ENCODE measurements at regions not wholly inside any gene's neighbourhood (a gene's known extent, or its start where the extent isn't known, plus 50 kb on each side); places are given as distances from the start of the nearest gene placed in this dataset.
"Not testable (repeated sequence)": the region's sequence is repeated elsewhere in the genome, so short reads cannot be mapped to it uniquely, and the experiment has no call there.

DNA sequence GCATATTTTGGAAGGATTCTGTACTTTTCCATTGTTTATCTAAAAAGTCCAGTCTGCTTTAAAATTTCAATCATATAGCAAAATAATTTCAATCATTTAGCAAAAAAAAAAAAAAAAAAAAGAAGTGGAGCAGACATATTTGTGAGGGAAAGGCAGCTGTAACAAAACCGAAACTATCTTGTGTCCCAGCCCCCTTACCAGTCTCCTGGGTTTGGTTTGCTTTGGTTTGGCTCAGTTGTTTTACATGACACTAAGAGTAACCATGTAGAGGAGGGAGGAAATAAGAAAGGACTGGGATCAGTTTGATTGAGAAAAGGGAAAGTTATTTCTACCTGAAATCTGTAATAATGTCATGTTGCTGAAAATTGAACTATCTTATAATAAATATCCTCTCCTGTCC, 158.8 kb upstream of the GADL1 start:
- no peak for DNase-seq

DNA sequence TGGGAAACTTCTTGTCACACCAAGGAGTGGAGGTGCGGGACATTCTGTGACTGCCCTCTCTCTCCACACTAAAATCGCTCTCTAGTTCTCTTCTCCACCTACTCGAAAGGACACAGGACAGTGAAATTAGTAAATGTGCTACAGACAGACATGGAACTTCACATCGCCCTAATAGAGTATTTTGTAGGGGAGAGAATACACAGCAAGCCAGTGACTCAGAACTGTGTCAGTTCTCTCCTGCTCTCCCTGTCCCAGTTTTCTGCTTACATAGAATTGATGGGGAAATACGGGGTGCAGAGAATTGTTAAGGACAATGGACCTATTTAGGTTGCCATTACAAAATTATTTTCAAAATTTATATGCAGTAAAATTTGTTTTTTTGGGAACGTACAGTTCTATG, 159.6 kb upstream of the GADL1 start:
- DNase-seq: no peak

GRCh38 chr3:31055757-31056156, 161.3 kb upstream of the GADL1 start:
- no peak for DNase-seq

GRCh38 chr3:31057891-31058290, 163.4 kb upstream of the GADL1 start:
- no peak for DNase-seq

GRCh38 chr3:31064021-31064420, 169.6 kb upstream of the GADL1 start:
- no peak for DNase-seq

DNA sequence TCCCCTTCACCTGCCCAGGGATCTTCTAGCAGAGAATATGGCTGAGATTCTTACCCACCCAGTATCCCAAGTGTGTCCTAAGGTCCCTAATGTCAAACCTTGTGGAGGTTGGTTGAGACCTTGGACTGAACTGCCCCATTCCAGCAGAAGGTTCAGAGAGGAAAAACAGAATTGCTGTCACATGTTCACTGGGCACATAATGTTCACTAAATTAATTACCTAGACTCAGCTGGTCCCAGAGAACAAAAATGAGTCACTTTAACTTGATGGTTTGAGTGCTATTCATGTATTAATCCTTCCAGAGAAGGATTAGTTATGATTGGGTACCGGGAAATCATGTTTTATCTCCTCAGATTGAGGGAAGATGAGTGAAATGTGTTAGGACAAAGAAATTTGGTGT, 171.3 kb upstream of the GADL1 start:
- DNase-seq: no peak

DNA sequence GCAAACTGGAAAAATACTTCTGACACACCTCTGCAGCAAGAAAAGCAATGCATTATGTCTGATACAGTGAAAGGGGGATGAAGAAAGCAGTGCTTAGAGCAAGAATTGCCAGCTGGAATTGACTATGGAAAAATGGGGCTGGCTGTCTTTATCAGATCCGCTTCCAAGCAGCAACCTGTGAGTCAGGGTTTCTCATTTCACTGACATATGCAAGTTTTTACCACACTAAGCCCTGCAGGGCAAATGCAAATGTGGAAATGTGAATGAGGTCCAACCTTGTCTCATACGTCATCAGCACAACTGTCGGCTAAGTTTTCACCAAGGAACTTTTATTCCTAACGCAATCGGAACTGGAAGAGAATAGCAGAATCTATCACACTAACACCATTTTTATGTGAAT, 172.5 kb upstream of the GADL1 start:
- DNase-seq: no peak

DNA sequence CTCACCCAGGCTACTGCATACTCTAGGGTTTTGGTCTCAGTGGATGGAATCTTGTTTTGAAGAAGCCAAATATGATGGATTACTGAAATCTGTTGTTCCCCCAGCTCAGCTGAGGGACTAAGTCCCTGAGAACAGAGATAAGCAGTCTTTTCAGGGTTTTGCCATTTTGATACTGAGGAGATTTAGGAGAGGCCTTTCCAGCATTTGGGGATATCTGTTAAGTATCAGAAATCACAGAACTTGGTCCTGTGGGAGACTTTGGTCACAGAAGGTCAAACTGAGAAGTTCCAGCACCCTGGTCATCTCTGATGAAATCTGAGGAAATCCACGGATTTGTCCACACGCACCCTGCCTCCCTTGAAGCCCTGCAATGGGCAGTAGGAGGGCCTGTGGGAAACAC, 181.0 kb upstream of the GADL1 start:
- no peak for DNase-seq

GRCh38 chr3:31075876-31076275, 181.4 kb upstream of the GADL1 start:
- DNase-seq: no peak

DNA sequence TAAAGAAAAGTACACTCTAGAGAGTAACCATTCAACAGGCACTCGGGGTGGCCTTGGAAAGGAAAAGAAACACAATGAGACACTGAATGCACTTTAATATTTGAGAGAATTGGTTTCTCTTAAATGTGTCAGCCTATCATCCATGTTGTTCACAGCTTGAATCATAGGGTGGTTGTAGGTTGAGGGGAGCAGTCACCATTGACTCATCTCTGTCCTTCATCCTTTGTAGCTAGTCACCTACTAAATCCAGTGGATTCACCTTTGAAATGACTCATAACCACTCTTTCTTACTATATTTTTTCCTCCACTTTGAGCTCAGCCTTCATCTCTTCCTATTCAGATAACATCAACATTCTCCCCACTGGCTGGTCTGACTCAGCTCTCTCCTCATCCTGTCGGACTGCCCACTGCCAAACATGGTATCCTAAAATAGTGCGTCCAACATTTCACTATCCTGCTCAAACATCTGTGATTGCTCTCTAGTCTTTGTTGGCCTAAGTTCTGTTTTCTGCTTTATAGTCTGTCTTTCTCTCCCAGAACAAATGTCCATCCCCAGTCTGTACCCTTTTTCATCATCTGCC, 182.7 kb upstream of the GADL1 start:
- peak; percentile 7 to 17 for DNase-seq

- no peak for DNase-seq
Measured at GRCh38 chr3:31077826-31078225, 183.4 kb upstream of the GADL1 start.

DNA sequence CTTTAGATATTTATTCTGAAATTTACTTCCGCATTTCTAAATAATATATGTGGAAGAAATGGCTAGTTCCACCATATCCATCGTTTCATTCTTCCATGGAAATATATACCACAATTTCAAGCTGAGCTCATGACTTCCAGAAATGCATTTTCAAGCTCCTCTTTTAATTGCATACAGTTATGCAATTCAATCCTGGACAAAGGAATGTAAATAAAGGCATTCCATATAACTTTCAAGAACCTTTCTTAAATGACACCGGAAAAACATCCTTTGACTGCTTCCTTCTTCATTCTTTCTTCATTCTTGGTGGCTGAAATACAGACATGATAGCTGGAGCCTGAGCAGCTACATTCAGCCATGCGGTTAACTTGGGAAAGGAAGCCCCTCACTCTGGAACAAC, 185.2 kb upstream of the GADL1 start:
- DNase-seq: no peak

DNA sequence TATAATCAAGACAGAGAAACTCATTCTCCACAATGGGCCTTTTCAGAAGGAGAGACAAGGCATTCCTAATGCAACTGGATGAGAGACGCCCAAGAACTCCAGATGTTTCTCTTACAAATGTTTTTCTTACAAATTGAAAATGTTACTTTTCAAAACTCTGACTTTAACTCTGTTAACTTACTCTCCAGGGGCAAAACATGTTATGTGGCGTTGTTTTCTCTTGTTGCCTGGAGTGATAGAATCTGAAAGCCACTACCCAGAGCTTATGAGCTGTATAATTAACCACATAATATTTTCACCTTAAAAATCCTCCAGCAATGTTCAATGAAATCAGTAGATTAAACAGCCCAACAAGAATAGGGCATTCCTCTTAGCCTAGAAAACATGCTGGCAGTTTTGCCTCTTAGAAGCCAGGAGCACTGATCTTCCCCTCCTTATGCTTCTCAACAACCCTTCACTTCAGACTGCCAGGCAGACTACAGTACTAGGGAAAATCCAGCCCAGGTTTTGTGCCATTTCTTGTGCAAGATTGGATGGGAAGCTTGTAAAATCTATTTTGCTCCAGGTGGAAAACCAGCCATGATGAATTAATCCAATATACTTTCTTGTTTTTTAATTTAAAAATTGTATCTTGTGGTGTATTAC, 186.7 kb upstream of the GADL1 start:
- no peak for DNase-seq

GRCh38 chr3:31086148-31086547, 191.7 kb upstream of the GADL1 start:
- DNase-seq: no peak

DNA sequence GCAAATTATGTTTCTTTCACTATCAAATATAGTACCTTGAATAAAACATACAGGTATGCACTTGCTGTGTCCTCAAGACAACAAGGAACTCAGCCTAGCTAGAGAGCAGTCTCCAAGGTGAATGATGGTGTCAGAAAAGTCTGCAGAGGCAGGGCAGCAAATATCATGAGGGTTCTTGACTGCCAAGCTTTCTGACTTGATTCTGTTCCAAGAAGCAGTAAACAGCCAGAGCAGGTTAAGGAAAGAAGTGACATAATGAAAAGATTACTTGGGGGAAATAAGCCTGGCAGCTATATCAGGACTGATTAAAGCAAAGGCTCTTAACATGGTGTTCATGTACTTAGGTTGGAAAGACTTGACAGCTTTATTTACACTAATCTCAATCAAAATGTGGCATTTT, 192.2 kb upstream of the GADL1 start:
- no peak for DNase-seq

- DNase-seq: no peak
Measured at GRCh38 chr3:31091748-31092147, 197.3 kb upstream of the GADL1 start.

DNA sequence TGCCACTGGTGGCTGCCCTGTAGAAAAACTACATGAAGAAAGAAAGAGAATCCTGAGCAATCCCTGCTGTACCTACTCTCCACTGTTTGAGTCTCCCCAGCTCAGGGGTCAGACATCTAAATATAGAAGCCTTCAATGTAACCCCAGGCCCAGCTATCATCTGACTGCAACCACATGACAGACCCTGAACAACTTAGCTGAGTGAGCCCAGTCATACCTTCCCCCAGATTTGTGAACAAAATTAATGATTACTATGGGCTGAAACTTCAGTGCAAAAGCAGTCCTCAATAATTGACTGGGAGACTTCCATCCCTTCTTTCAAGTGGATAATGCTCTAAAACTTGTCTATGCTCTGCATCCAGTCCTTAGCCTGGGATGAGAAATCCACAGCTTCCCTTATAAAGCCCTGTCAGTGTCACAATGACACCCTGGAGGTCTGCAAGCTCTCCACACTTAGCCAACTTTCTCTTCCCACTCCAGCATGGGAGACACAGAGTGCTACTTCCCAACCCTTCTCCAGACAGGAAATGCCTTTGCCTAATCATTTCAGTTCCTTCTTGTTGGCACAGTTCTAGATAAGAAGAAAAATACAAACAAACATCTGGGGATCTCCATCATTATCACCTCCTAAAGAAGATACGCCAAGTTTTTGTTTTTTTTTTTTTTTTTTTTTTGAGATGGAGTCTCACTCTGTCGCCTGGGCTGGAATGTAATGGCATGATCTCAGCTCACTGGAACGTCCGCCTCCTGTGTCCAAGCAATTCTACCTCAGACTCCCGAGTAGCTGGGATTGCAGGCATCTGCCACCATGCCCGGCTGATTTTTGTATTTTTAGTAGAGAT, 198.5 kb upstream of the GADL1 start:
- DNase-seq: no peak

GRCh38 chr3:31093606-31094005, 199.1 kb upstream of the GADL1 start:
- DNase-seq: no peak

- no peak for DNase-seq
Measured at GRCh38 chr3:31094048-31094447, 199.6 kb upstream of the GADL1 start.

DNA sequence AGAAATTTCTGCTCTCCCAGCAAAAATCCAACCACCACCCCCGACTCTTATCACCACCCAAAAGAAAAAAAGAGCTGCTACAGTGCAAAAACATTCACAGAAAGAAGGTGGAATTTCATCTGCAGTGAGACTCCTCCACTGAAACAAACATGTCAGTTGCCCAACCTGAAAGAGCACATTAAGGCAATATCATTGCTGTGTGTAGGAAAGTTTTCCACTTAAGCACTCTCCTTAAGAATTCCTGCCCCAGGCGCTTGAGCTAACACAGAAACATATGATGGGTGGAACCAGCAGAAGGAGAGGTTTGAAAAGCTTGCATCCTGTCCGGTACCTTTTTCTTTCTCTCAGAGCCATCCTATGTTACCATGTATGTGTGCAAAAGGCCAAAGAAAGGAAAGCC, 200.8 kb upstream of the GADL1 start:
- no peak for DNase-seq

DNA sequence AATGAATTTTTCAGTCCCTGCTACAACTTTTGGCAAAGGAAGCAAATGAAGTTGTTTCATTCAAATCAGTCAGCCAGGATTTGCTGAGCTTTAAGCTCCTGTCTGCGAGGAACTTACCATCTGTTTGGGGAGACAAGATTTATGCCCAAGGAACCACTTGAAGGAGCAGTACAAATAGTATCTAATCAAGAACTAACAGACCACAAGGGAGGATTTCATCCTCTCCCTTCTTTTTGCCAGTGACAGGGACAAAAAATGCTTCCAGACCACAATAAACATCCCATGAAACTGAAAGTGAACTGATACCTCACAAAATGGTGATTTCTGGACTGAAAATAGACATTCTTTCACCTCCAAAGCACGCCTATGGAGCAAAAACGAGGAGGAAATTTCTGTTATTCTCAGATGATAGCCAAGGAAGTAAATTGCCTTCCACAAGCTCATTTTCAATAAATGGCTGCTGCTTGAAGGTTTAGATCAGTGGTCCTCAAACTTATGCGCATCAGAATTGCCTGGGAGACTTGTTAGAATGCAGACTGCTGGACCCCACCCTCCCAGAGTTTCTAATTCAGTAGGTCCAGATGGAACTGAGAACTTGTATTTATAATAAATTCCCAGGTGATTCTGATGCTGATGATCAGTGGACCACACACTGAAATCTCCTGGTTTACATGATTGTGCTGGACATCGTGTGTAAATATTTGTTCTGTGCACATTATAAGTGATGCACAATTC, 202.4 kb upstream of the GADL1 start:
- DNase-seq: no peak

- DNase-seq: no peak
Measured at GRCh38 chr3:31100519-31100918, 206.1 kb upstream of the GADL1 start.

DNA sequence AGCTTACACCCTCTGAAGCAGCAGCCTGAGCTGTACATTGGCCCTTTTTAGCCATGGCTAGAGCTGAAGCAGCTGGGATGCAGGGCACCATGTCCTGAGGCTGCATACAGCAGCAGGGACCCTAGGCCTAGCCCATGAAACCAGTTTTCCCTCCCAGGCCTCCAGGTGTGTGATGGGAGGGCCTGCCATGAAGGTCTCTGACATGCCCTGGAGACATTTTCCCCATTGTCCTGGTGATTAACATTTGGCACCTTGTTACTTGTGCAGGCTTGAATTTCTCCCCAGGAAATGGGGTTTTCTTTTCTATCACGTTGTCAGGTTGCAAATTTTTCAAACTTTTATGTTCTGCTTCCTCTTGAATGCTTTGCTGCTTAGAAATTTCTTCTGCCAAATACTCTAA, 206.8 kb upstream of the GADL1 start:
- not testable (repeated sequence) for DNase-seq
